Gastroesophageal sphincter (tissue), 4 donors: ENCODE measurements at regions not wholly inside any gene's neighbourhood (a gene's known extent, or its start where the extent isn't known, plus 50 kb on each side); places are given as distances from the start of the nearest gene placed in this dataset.

Experiments used
- ATAC-seq: fragments of 150-250 bp; one replicate; pipeline ENCODE4 v1.9.1; 2016; ENCODE audit warnings: mild to moderate bottlenecking, moderate library complexity
- H3K27ac ChIP-seq, 4 donors: fragments of 200-600 bp; sonication (generic) in 3 of 4; 1 replicate in 3 of 4; 2 replicates in 1 of 4; pipeline ENCODE4 v1.5.1; 2016 to 2019
- H3K27me3 ChIP-seq: fragments of 200-600 bp; sonication (generic); one replicate; pipeline ENCODE4 v1.5.1; 2019
- H3K36me3 ChIP-seq, 2 donors: fragments of 200-600 bp; sonication (generic); one replicate each; pipeline ENCODE4 v1.5.1; 2019; ENCODE audit warnings: control low read depth in 1 of 2
- H3K4me1 ChIP-seq, 3 donors: fragments of 200-600 bp; sonication (generic); 1 replicate in 2 of 3; 2 replicates in 1 of 3; pipeline ENCODE4 v1.5.1; 2016 to 2019; ENCODE audit warnings: control low read depth in 2 of 3
- H3K4me3 ChIP-seq, 2 donors: fragments of 200-600 bp; sonication (generic); one replicate each; pipeline ENCODE4 v1.5.1; 2019; ENCODE audit warnings: mild to moderate bottlenecking in 1 of 2, moderate library complexity in 1 of 2
- H3K9me3 ChIP-seq, 3 donors: fragments of 200-600 bp; sonication (generic); one replicate each; pipeline ENCODE4 v1.5.1; 2017 to 2019; ENCODE audit warnings: control low read depth in 2 of 3
- EP300 ChIP-seq: sonication (generic); formaldehyde crosslinking; IDR thresholded peaks from one replicate; pipeline ENCODE4 v1.6.1; 2017; ENCODE audit warnings: antibody characterized with exemption, mild to moderate bottlenecking
- POLR2A ChIP-seq, 2 donors: fragments of 450-650 bp; IDR thresholded peaks; one replicate each; pipeline ENCODE4 v1.6.1; 2017; ENCODE audit warnings: antibody characterized with exemption in 2 of 2, mild to moderate bottlenecking in 2 of 2, moderate library complexity in 1 of 2
- POLR2AphosphoS5 ChIP-seq: sonication (generic); formaldehyde crosslinking; IDR thresholded peaks from one replicate; pipeline ENCODE4 v1.6.1; 2017; ENCODE audit warnings: antibody characterized with exemption
- WGBS, 2 donors: methylation state at CpG; one replicate each; pipeline ENCODE4 v1.1.5; 2018; ENCODE audit warnings: low coverage in 1 of 2; 5-methylcytosine and 5-hydroxymethylcytosine counted together
- TF ChIP-seq, protein P1 (sequence below), 4 experiments: fragments of 200-600 bp in 2 of 4; fragments of 450-650 bp in 2 of 4; sonication (generic) in 1 of 4; IDR thresholded peaks; one replicate each; pipeline ENCODE4 v1.5.1; 2017 to 2019; ENCODE audit warnings: antibody characterized with exemption in 4 of 4, mild to moderate bottlenecking in 2 of 4, moderate library complexity in 2 of 4

DNA sequence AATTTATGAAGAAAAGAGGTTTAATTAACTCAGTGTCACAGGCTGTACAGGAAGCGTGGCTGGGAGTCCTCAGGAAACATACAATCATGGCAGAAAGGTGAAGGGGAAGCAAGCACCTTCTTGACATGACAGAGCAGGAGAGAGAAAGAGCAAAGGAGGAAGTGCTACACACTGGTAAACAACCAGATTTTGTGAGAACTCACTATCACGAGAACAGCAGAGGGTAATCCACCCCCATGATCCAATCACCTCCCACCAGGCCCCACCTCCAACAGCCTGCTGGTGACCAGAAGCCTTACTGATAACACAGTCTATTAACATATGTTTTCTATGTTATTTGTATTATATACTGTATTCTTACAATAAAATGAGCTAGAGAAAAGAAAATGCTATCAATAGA is 254.8 kb downstream of the PCDH10 start:
- TF ChIP-seq, protein P1, sequence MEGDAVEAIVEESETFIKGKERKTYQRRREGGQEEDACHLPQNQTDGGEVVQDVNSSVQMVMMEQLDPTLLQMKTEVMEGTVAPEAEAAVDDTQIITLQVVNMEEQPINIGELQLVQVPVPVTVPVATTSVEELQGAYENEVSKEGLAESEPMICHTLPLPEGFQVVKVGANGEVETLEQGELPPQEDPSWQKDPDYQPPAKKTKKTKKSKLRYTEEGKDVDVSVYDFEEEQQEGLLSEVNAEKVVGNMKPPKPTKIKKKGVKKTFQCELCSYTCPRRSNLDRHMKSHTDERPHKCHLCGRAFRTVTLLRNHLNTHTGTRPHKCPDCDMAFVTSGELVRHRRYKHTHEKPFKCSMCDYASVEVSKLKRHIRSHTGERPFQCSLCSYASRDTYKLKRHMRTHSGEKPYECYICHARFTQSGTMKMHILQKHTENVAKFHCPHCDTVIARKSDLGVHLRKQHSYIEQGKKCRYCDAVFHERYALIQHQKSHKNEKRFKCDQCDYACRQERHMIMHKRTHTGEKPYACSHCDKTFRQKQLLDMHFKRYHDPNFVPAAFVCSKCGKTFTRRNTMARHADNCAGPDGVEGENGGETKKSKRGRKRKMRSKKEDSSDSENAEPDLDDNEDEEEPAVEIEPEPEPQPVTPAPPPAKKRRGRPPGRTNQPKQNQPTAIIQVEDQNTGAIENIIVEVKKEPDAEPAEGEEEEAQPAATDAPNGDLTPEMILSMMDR (IDR thresholded peaks at IDR 0.05): no peak
- no peak for TF ChIP-seq POLR2A (IDR thresholded peaks at IDR 0.05)
- TF ChIP-seq EP300: no peak
- no peak for TF ChIP-seq POLR2AphosphoS5
- no peak overlapping the region for H3K4me3 ChIP-seq
- H3K36me3 ChIP-seq: no peaks in the 10 kb centered on the region
- no peaks in the 10 kb centered on the region for H3K4me1 ChIP-seq
- no peak overlapping the region for H3K27ac ChIP-seq
- no peaks in the 10 kb centered on the region for H3K9me3 ChIP-seq
- H3K27me3 ChIP-seq: no peaks in the 10 kb centered on the region
- WGBS, 2 donors: 29% methylated on average over 1 of the region's 2 CpGs; no CpG with 5 or more reads in 1 of the 2 donors
- no peak for ATAC-seq

DNA sequence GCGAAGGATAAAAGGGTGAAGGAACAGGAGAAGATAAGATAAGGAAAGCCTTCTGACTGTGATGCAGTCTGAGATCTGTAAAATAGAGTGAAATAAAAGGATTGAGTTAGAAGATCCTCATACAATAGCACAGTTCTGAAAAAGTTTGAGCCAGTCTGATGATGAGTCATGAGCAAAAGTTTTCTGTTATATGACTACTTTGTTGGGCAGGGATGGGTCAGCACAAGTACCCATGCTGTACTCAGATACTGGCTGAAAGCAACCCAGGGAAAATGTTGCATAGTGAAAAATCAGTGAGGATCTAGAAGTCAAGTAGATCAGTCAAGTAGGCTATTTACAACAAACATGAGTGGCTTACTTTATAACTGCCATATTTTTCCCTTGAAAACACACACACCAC is 253.5 kb downstream of the PCDH10 start:
- no peak for ATAC-seq
- H3K36me3 ChIP-seq: no peaks in the 10 kb centered on the region
- no peaks in the 10 kb centered on the region for H3K9me3 ChIP-seq
- H3K4me3 ChIP-seq: no peak overlapping the region
- TF ChIP-seq EP300: no peak
- TF ChIP-seq POLR2AphosphoS5: no peak
- TF ChIP-seq POLR2A (IDR thresholded peaks at IDR 0.05): no peak
- TF ChIP-seq, protein P1 (IDR thresholded peaks at IDR 0.05): no peak
- WGBS, 2 donors: 86 to 100% methylated on average over 1 of the region's 1 CpG
- no peak overlapping the region for H3K27ac ChIP-seq
- H3K4me1 ChIP-seq: no peaks in the 10 kb centered on the region
- no peaks in the 10 kb centered on the region for H3K27me3 ChIP-seq

DNA sequence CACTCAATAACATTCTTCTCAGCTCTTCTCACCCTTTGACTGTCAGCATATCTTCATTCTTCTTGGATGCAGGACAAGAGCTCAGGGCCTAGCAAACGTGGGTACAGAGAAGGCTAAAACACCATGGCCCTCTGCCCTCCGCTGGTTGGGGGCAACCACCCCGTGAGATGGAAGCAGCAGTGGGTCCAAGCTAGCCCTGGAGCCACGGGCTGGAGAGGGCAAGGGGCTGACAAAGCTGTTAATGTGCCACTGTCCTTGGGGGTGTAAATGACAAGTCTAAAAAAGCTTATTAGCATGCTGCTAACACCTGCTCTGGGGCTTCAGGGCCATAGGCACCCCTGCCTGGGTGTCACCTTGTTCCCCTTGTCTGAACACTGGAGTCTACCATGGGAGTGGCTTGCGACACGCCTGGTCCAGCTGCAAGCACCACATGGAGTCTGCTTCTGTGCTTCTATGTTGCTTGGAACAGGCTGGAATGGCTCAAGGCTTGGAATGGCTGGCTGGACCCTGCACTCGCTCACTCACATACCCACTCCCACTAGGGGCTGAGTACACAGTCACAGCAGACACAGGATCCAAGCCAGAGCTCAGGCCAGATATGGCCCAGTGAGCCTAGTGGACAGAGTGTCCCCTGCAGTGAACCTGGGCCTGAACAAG is 246.0 kb downstream of the PCDH10 start:
- no peak for TF ChIP-seq EP300
- no peak for TF ChIP-seq POLR2A (IDR thresholded peaks at IDR 0.05)
- TF ChIP-seq, protein P1 (IDR thresholded peaks at IDR 0.05): no peak
- TF ChIP-seq POLR2AphosphoS5: no peak
- Histone ChIP-seq H3K4me3 (no peak overlapping the region), H3K27me3 (no peaks in the 10 kb centered on the region), H3K27ac (no peak overlapping the region), H3K4me1 (no peaks in the 10 kb centered on the region), H3K9me3 (no peaks in the 10 kb centered on the region), H3K36me3 (no peaks in the 10 kb centered on the region)
- ATAC-seq: no peak
- 90 to 100% methylated on average over 2 to 3 of the region's 7 CpGs for WGBS, 2 donors

DNA sequence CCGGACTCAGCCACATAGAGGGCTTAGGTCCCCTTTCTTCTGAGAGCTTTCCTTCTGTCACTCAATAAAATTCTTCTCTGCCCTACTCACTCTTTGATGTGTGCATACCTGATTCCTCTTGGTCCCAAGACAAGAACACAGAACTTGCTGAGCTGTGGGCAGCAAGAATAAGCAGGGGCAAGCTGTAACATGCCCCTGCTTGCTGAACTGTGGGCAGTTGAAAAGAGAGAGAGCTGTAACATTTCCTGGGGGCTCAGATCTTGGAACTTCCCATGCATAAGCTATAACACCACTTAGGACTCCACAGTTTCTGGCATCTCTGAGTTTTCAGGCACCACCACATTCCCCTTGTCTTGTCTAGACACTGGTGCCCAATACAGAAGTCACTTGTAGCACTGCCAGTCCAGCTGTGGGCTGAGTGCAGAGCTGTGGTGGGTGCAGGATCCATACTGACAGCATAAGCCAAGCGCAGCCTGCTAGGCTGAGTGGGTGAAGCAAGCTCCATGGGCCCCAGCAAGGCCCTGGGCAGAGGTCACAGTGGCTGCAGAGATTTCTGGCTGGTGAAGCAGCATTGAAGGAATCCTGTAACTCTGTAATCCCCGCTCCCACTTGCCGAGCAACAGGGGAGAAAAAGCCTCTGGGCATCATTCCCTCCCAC is 241.2 kb downstream of the PCDH10 start:
- Histone ChIP-seq H3K4me1 (no peaks in the 10 kb centered on the region), H3K9me3 (no peaks in the 10 kb centered on the region), H3K36me3 (no peaks in the 10 kb centered on the region), H3K27me3 (no peaks in the 10 kb centered on the region), H3K4me3 (no peak overlapping the region), H3K27ac (no peak overlapping the region)
- WGBS, 2 donors: 89 to 100% methylated on average over 1 to 3 of the region's 4 CpGs
- ATAC-seq: no peak
- TF ChIP-seq EP300: no peak
- TF ChIP-seq POLR2A (IDR thresholded peaks at IDR 0.05): no peak
- TF ChIP-seq, protein P1 (IDR thresholded peaks at IDR 0.05): no peak
- TF ChIP-seq POLR2AphosphoS5: no peak

DNA sequence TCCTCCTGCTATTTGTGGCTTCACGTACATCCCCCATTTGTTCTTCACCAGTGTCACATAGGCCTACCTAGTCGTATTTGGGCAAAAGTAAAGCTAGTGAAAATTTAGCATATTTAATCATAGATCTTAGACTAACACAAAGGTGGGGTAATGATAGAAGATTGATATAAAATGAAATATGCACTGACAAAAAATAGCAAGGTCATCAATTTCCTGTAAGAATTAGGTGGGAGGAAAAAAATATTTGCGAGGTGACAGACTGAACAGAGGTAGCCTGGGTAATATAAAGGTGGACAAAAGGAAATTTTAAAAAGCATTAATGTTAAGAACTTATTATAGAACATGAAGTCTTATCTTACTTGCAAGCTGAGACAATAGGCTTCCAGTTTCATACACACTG is 239.9 kb downstream of the PCDH10 start:
- Histone ChIP-seq H3K27ac (no peak overlapping the region), H3K4me1 (no peaks in the 10 kb centered on the region), H3K4me3 (no peak overlapping the region), H3K36me3 (no peaks in the 10 kb centered on the region), H3K27me3 (no peaks in the 10 kb centered on the region), H3K9me3 (no peaks in the 10 kb centered on the region)
- TF ChIP-seq POLR2A (IDR thresholded peaks at IDR 0.05) (no peak), POLR2AphosphoS5 (no peak), EP300 (no peak)
- TF ChIP-seq, protein P1 (IDR thresholded peaks at IDR 0.05): no peak
- ATAC-seq: no peak
- 83 to 86% methylated on average over 2 to 3 of the region's 3 CpGs for WGBS, 2 donors
